Testis (tissue), 2 donors: ENCODE measurements at regions not wholly inside any gene's neighbourhood (a gene's known extent, or its start where the extent isn't known, plus 50 kb on each side); places are given as distances from the start of the nearest gene placed in this dataset.

Experiments used
- DNase-seq: peaks from one replicate; pipeline ENCODE4 v3.0.0-alpha.2; 2019
- H3K27ac ChIP-seq, 2 donors: fragments of 200-600 bp; sonication (generic); one replicate each; pipeline ENCODE4 v1.5.1; 2019
- H3K27me3 ChIP-seq: fragments of 200-600 bp; sonication (generic); one replicate; pipeline ENCODE4 v1.5.1; 2019
- H3K36me3 ChIP-seq: fragments of 200-600 bp; sonication (generic); one replicate; pipeline ENCODE4 v1.5.1; 2017; ENCODE audit warnings: low read depth; ENCODE audit errors: missing control alignments
- H3K4me1 ChIP-seq: fragments of 200-600 bp; sonication (generic); one replicate; pipeline ENCODE4 v1.5.1; 2019
- H3K4me3 ChIP-seq, 2 donors: fragments of 200-600 bp; sonication (generic); one replicate each; pipeline ENCODE4 v1.5.1; 2017 to 2019
- H3K9me3 ChIP-seq: fragments of 200-600 bp; sonication (generic); one replicate; pipeline ENCODE4 v1.5.1; 2017
- POLR2A ChIP-seq: fragments of 450-650 bp; IDR thresholded peaks from one replicate; pipeline ENCODE4 v1.6.1; 2017; ENCODE audit warnings: antibody characterized with exemption, mild to moderate bottlenecking, moderate library complexity
- WGBS, 2 donors: methylation state at CpG; one replicate each; pipeline ENCODE4 v1.1.5; 2018; 5-methylcytosine and 5-hydroxymethylcytosine counted together
- intact Hi-C: fragments of 100-400 bp; cut with DNase I; formaldehyde crosslinking; loops from one replicate; pipeline ENCODE4 v1.15.1; 2023; ENCODE audit warnings: low total_unique reads
- TF ChIP-seq, protein P1 (sequence below), 3 experiments: fragments of 450-650 bp in 2 of 3; fragments of 200-600 bp in 1 of 3; sonication (generic) in 1 of 3; IDR thresholded peaks; one replicate each; pipeline ENCODE4 v1.5.1; 2016 to 2019; ENCODE audit warnings: antibody characterized with exemption in 3 of 3, mild to moderate bottlenecking in 2 of 3, moderate library complexity in 1 of 3

GRCh38 chr2:51888120-51888519 is 856.2 kb upstream of the NRXN1 start:
- DNase-seq: no peak
- H3K4me1 ChIP-seq: no peaks in the 10 kb centered on the region
- intact Hi-C loops: no loop called here
- H3K36me3 ChIP-seq: no peaks in the 10 kb centered on the region
- no peak for TF ChIP-seq POLR2A
- TF ChIP-seq, protein P1, sequence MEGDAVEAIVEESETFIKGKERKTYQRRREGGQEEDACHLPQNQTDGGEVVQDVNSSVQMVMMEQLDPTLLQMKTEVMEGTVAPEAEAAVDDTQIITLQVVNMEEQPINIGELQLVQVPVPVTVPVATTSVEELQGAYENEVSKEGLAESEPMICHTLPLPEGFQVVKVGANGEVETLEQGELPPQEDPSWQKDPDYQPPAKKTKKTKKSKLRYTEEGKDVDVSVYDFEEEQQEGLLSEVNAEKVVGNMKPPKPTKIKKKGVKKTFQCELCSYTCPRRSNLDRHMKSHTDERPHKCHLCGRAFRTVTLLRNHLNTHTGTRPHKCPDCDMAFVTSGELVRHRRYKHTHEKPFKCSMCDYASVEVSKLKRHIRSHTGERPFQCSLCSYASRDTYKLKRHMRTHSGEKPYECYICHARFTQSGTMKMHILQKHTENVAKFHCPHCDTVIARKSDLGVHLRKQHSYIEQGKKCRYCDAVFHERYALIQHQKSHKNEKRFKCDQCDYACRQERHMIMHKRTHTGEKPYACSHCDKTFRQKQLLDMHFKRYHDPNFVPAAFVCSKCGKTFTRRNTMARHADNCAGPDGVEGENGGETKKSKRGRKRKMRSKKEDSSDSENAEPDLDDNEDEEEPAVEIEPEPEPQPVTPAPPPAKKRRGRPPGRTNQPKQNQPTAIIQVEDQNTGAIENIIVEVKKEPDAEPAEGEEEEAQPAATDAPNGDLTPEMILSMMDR (IDR thresholded peaks at IDR 0.05): no peak
- no peak overlapping the region for H3K27ac ChIP-seq
- no peaks in the 10 kb centered on the region for H3K9me3 ChIP-seq
- WGBS, 2 donors: 65 to 76% methylated on average over 1 of the region's 1 CpG
- H3K4me3 ChIP-seq: no peak overlapping the region
- no peaks in the 10 kb centered on the region for H3K27me3 ChIP-seq

- H3K27ac ChIP-seq: no peak overlapping the region
- H3K4me1 ChIP-seq: no peaks in the 10 kb centered on the region
- TF ChIP-seq POLR2A: no peak
- TF ChIP-seq, protein P1 (IDR thresholded peaks at IDR 0.05): no peak
- WGBS, 2 donors: 87 to 90% methylated on average over 3 of the region's 3 CpGs
- H3K9me3 ChIP-seq: no peaks in the 10 kb centered on the region
- no peaks in the 10 kb centered on the region for H3K36me3 ChIP-seq
- H3K4me3 ChIP-seq: no peak overlapping the region
- no peak for DNase-seq
- intact Hi-C loops: no loop called here
- H3K27me3 ChIP-seq: no peaks in the 10 kb centered on the region
Measured at GRCh38 chr2:51881673-51882072, 849.7 kb upstream of the NRXN1 start.

DNA sequence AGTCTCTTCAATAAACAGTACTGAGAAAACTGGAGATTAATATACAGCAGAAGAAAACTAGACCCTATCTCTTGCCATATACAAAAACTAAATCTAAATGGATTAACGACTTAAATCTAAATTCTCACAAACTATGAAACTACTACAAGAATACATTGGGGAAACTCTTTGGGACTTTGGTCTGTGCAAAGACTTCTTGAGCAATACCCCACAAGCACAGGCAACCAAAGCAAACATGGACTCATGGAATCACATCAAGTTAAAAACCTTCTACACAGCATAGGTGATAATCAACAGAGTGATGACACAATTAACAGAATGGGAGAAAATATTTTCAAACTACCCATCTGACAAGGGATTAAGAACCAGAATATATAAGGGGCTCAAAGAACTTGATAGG is 848.2 kb upstream of the NRXN1 start:
- no peaks in the 10 kb centered on the region for H3K36me3 ChIP-seq
- H3K9me3 ChIP-seq: no peaks in the 10 kb centered on the region
- DNase-seq: no peak
- intact Hi-C loops: no loop called here
- H3K27me3 ChIP-seq: no peaks in the 10 kb centered on the region
- WGBS, 2 donors: 83 to 88% methylated on average over 1 of the region's 1 CpG
- no peaks in the 10 kb centered on the region for H3K4me1 ChIP-seq
- H3K4me3 ChIP-seq: no peak overlapping the region
- TF ChIP-seq, protein P1 (IDR thresholded peaks at IDR 0.05): no peak
- TF ChIP-seq POLR2A: no peak
- no peak overlapping the region for H3K27ac ChIP-seq

GRCh38 chr2:51866361-51866760 is 834.4 kb upstream of the NRXN1 start:
- Histone ChIP-seq H3K27ac (no peak overlapping the region), H3K4me1 (no peaks in the 10 kb centered on the region), H3K36me3 (no peaks in the 10 kb centered on the region), H3K4me3 (no peak overlapping the region), H3K9me3 (no peaks in the 10 kb centered on the region), H3K27me3 (no peaks in the 10 kb centered on the region)
- DNase-seq: no peak
- WGBS, 2 donors: 93 to 98% methylated on average over 2 of the region's 2 CpGs
- TF ChIP-seq, protein P1 (IDR thresholded peaks at IDR 0.05): no peak
- TF ChIP-seq POLR2A: no peak
- intact Hi-C loops: no loop called here

- no peak overlapping the region for H3K4me3 ChIP-seq
- TF ChIP-seq, protein P1 (IDR thresholded peaks at IDR 0.05): no peak
- TF ChIP-seq POLR2A: no peak
- H3K27ac ChIP-seq: no peak overlapping the region
- H3K27me3 ChIP-seq: no peaks in the 10 kb centered on the region
- no peaks in the 10 kb centered on the region for H3K4me1 ChIP-seq
- WGBS, 2 donors: 89% methylated on average over 1 of the region's 1 CpG
- no peak for DNase-seq
- intact Hi-C loops: no loop called here
- H3K9me3 ChIP-seq: no peaks in the 10 kb centered on the region
- no peaks in the 10 kb centered on the region for H3K36me3 ChIP-seq
Measured at GRCh38 chr2:51859260-51859659, 827.3 kb upstream of the NRXN1 start.
